Tibial nerve (tissue), 4 donors: ENCODE measurements at regions not wholly inside any gene's neighbourhood (a gene's known extent, or its start where the extent isn't known, plus 50 kb on each side); places are given as distances from the start of the nearest gene placed in this dataset.

Source experiments
- DNase-seq, 2 donors: peaks; one replicate each; pipeline ENCODE4 v3.0.0-alpha.2; 2019; ENCODE audit warnings: low spot score in 2 of 2
- H3K27ac ChIP-seq, 4 donors: fragments of 200-600 bp; sonication (generic) in 3 of 4; one replicate each; pipeline ENCODE4 v1.5.1; 2017 to 2019; ENCODE audit warnings: mild to moderate bottlenecking in 1 of 4
- H3K27me3 ChIP-seq, 2 donors: fragments of 200-600 bp; sonication (generic) in 1 of 2; one replicate each; pipeline versions ENCODE4 v1.5.1 to v1.6.0; 2017 to 2019
- H3K36me3 ChIP-seq, 3 donors: fragments of 200-600 bp; sonication (generic); one replicate each; pipeline ENCODE4 v1.5.1; 2018 to 2019
- H3K4me1 ChIP-seq, 4 donors: fragments of 200-600 bp; sonication (generic) in 3 of 4; one replicate each; pipeline ENCODE4 v1.5.1; 2017 to 2019
- H3K4me3 ChIP-seq, 4 donors: fragments of 200-600 bp; sonication (generic) in 3 of 4; one replicate each; pipeline ENCODE4 v1.5.1; 2017 to 2019; ENCODE audit warnings: mild to moderate bottlenecking in 1 of 4, moderate library complexity in 1 of 4
- H3K9me3 ChIP-seq, 4 donors: fragments of 200-600 bp; sonication (generic) in 3 of 4; one replicate each; pipeline ENCODE4 v1.5.1; 2017 to 2019
- CTCF ChIP-seq, 5 experiments: fragments of 200-600 bp in 3 of 5; fragments of 450-650 bp in 2 of 5; sonication (generic) in 3 of 5; IDR thresholded peaks; one replicate each; pipeline ENCODE4 v1.5.1; 2016 to 2019; ENCODE audit warnings: antibody characterized with exemption in 5 of 5, mild to moderate bottlenecking in 3 of 5, moderate library complexity in 2 of 5
- EP300 ChIP-seq, 2 donors: sonication (generic); formaldehyde crosslinking; IDR thresholded peaks; one replicate each; pipeline ENCODE4 v1.6.1; 2017; ENCODE audit warnings: antibody characterized with exemption in 2 of 2, mild to moderate bottlenecking in 1 of 2
- POLR2A ChIP-seq, 2 donors: fragments of 450-650 bp; IDR thresholded peaks; one replicate each; pipeline ENCODE4 v1.6.1; 2017; ENCODE audit warnings: antibody characterized with exemption in 2 of 2, mild to moderate bottlenecking in 2 of 2, moderate library complexity in 2 of 2
- WGBS, 2 donors: methylation state at CpG; one replicate each; pipeline ENCODE4 v1.1.5; 2018; 5-methylcytosine and 5-hydroxymethylcytosine counted together

GRCh38 chr2:579961-580360 is 97.2 kb downstream of the TMEM18 start:
- Histone ChIP-seq H3K27me3 (no peaks in the 10 kb centered on the region), H3K36me3 (no peaks in the 10 kb centered on the region), H3K4me1 (no peaks in the 10 kb centered on the region), H3K4me3 (no peak overlapping the region), H3K27ac (no peak overlapping the region), H3K9me3 (peaks cover 0 to 21% (median 3%) of the 10 kb centered on the region in 4 donors)
- DNase-seq = no peak
- 45 to 52% methylated on average over 8 of the region's 8 CpGs for WGBS, 2 donors
- TF ChIP-seq CTCF (IDR thresholded peaks at IDR 0.05) (no peak), POLR2A (IDR thresholded peaks at IDR 0.05) (no peak), EP300 (IDR thresholded peaks at IDR 0.05) (no peak)

- TF ChIP-seq CTCF (IDR thresholded peaks at IDR 0.05) (no peak), POLR2A (IDR thresholded peaks at IDR 0.05) (no peak), EP300 (IDR thresholded peaks at IDR 0.05) (no peak)
- no peaks in the 10 kb centered on the region for H3K36me3 ChIP-seq
- H3K9me3 ChIP-seq = peaks cover 0 to 26% (median 3%) of the 10 kb centered on the region in 4 donors
- 86 to 88% methylated on average over 9 of the region's 9 CpGs for WGBS, 2 donors
- no peak overlapping the region for H3K27ac ChIP-seq
- no peak for DNase-seq
- no peaks in the 10 kb centered on the region for H3K4me1 ChIP-seq
- no peak overlapping the region for H3K4me3 ChIP-seq
- no peaks in the 10 kb centered on the region for H3K27me3 ChIP-seq
Observed at GRCh38 chr2:579351-579886, 97.8 kb downstream of the TMEM18 start.

GRCh38 chr2:576292-576691 is 100.9 kb downstream of the TMEM18 start:
- peaks cover 0 to 38% (median 3%) of the 10 kb centered on the region in 4 donors for H3K9me3 ChIP-seq
- no peak overlapping the region for H3K4me3 ChIP-seq
- no peaks in the 10 kb centered on the region for H3K27me3 ChIP-seq
- H3K27ac ChIP-seq = no peak overlapping the region
- H3K36me3 ChIP-seq = no peaks in the 10 kb centered on the region
- no peaks in the 10 kb centered on the region for H3K4me1 ChIP-seq
- DNase-seq = no peak
- TF ChIP-seq CTCF (IDR thresholded peaks at IDR 0.05) (no peak), EP300 (IDR thresholded peaks at IDR 0.05) (no peak), POLR2A (IDR thresholded peaks at IDR 0.05) (no peak)

- Histone ChIP-seq H3K4me1 (no peaks in the 10 kb centered on the region), H3K9me3 (peaks cover 0 to 42% (median 3%) of the 10 kb centered on the region in 4 donors), H3K4me3 (no peak overlapping the region), H3K27ac (peak overlapping the region in 1 of 4 donors; percentile 46), H3K36me3 (no peaks in the 10 kb centered on the region), H3K27me3 (no peaks in the 10 kb centered on the region)
- TF ChIP-seq POLR2A (IDR thresholded peaks at IDR 0.05) (no peak), EP300 (IDR thresholded peaks at IDR 0.05) (peak in 1 of 2 donors; percentile 32)
- 68 to 73% methylated on average over 1 of the region's 1 CpG for WGBS, 2 donors
- DNase-seq = no peak
Observed at GRCh38 chr2:575727-576236, 101.4 kb downstream of the TMEM18 start.

- TF ChIP-seq CTCF (IDR thresholded peaks at IDR 0.05) (no peak), EP300 (IDR thresholded peaks at IDR 0.05) (no peak), POLR2A (IDR thresholded peaks at IDR 0.05) (no peak)
- Histone ChIP-seq H3K36me3 (no peaks in the 10 kb centered on the region), H3K4me1 (no peaks in the 10 kb centered on the region), H3K9me3 (peaks cover 0 to 42% (median 3%) of the 10 kb centered on the region in 4 donors), H3K4me3 (no peak overlapping the region), H3K27me3 (no peaks in the 10 kb centered on the region), H3K27ac (peak overlapping the region in 1 of 4 donors; percentile 46)
- WGBS, 2 donors = 85 to 87% methylated on average over 14 of the region's 14 CpGs
- no peak for DNase-seq
Observed at GRCh38 chr2:575030-575726, 102.0 kb downstream of the TMEM18 start.
